ENCODE measurements at regions not wholly inside any gene's neighbourhood (a gene's known extent, or its start where the extent isn't known, plus 50 kb on each side); places are given as distances from the start of the nearest gene placed in this dataset.

DNA sequence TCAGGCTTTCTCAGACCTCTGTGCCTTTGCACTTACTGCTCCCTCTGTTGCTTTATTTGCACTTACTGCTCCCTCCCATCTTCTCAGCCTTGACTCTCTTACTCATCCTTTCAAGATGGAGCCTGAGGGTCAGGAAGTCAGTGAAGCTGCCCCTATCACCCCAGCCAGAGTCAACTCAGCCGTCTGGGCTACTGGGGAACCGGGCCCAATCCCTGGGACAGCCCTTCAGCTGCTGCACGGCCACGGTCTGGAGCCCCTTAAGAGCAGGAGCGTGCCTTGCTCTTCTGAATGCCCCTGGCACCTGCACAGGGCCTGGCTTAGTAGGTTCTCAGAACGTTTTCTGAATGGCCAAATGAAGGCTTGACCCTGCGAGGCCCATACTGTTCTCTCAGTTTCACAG, 244.4 kb downstream of the FOXD2 start:
- peaks cover 23% of the 10 kb centered on the region for H3K4me1 Mint-ChIP-seq
- CTCF ChIA-PET = no interaction called here
- POLR2A ChIA-PET = no interaction called here
- no peak for DNase-seq (ENCODE audit: low spot score)
- TF ChIP-seq ZNF219 (CRISPR knock-in tag; IDR thresholded peaks at IDR 0.05; ENCODE audit: borderline replicate concordance) (no peak), NFATC4 (CRISPR knock-in tag; IDR thresholded peaks at IDR 0.05) (no peak), ZNF396 (CRISPR knock-in tag; IDR thresholded peaks at IDR 0.05; ENCODE audit: borderline replicate concordance) (no peak), ESRRA (CRISPR knock-in tag; IDR thresholded peaks at IDR 0.05; ENCODE audit: borderline replicate concordance) (no peak), NFYB (CRISPR knock-in tag; conservative IDR thresholded peaks at IDR 0.05; ENCODE audit: low read depth) (no peak), IRF2 (CRISPR knock-in tag; IDR thresholded peaks at IDR 0.05; ENCODE audit: borderline replicate concordance, low read depth) (no peak), NR1H2 (CRISPR knock-in tag; IDR thresholded peaks at IDR 0.05) (no peak), ZNF423 (CRISPR knock-in tag; IDR thresholded peaks at IDR 0.05) (no peak)
- TF ChIP-seq, protein P1, sequence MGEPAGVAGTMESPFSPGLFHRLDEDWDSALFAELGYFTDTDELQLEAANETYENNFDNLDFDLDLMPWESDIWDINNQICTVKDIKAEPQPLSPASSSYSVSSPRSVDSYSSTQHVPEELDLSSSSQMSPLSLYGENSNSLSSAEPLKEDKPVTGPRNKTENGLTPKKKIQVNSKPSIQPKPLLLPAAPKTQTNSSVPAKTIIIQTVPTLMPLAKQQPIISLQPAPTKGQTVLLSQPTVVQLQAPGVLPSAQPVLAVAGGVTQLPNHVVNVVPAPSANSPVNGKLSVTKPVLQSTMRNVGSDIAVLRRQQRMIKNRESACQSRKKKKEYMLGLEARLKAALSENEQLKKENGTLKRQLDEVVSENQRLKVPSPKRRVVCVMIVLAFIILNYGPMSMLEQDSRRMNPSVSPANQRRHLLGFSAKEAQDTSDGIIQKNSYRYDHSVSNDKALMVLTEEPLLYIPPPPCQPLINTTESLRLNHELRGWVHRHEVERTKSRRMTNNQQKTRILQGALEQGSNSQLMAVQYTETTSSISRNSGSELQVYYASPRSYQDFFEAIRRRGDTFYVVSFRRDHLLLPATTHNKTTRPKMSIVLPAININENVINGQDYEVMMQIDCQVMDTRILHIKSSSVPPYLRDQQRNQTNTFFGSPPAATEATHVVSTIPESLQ (CRISPR knock-in tag; IDR thresholded peaks at IDR 0.05) = no peak
- TF ChIP-seq, protein P2, sequence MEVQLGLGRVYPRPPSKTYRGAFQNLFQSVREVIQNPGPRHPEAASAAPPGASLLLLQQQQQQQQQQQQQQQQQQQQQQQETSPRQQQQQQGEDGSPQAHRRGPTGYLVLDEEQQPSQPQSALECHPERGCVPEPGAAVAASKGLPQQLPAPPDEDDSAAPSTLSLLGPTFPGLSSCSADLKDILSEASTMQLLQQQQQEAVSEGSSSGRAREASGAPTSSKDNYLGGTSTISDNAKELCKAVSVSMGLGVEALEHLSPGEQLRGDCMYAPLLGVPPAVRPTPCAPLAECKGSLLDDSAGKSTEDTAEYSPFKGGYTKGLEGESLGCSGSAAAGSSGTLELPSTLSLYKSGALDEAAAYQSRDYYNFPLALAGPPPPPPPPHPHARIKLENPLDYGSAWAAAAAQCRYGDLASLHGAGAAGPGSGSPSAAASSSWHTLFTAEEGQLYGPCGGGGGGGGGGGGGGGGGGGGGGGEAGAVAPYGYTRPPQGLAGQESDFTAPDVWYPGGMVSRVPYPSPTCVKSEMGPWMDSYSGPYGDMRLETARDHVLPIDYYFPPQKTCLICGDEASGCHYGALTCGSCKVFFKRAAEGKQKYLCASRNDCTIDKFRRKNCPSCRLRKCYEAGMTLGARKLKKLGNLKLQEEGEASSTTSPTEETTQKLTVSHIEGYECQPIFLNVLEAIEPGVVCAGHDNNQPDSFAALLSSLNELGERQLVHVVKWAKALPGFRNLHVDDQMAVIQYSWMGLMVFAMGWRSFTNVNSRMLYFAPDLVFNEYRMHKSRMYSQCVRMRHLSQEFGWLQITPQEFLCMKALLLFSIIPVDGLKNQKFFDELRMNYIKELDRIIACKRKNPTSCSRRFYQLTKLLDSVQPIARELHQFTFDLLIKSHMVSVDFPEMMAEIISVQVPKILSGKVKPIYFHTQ (CRISPR knock-in tag; IDR thresholded peaks at IDR 0.05) = no peak
- TF ChIP-seq, protein P3, sequence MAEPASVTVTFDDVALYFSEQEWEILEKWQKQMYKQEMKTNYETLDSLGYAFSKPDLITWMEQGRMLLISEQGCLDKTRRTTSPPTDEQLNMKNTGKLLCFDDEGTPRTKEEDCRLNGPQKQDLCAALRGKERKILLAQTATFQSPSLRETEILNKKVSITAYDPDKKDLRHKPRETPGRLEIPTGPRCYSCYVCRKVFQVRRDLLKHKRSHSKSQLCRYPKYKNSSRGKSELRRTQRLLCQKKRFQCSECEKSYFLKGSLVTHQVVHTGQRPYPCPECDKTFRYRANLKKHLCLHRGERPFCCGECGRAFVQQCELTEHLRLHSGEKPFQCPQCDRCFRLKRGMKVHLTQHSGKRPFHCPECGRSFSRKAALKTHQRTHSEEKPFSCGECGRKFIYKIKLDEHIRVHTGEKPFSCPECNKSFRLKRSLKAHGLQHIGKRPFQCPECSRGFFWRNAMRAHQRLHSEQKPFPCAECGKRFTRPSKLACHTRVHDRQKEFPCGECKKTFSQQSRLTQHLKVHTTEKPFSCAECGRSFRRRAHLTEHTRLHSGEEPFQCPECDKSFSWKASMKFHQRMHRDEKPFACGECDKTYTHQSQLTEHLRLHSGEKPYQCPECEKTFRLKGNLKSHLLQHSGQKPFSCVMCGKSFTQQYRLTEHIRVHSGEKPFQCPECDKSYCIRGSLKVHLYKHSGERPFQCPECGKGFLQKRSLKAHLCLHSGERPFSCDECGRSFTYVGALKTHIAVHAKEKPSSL (CRISPR knock-in tag; conservative IDR thresholded peaks at IDR 0.05) = no peak
- H3K27me3 Mint-ChIP-seq (ENCODE audit: low read depth) = no peaks in the 10 kb centered on the region; the same call in 1 of the 2 replicates
- no peaks in the 10 kb centered on the region for H3K9me3 Mint-ChIP-seq
- no peak for ATAC-seq
- H3K36me3 Mint-ChIP-seq = no peaks in the 10 kb centered on the region
- H3K4me3 Mint-ChIP-seq = no peak overlapping the region
- H3K27ac Mint-ChIP-seq = no peak overlapping the region

DNA sequence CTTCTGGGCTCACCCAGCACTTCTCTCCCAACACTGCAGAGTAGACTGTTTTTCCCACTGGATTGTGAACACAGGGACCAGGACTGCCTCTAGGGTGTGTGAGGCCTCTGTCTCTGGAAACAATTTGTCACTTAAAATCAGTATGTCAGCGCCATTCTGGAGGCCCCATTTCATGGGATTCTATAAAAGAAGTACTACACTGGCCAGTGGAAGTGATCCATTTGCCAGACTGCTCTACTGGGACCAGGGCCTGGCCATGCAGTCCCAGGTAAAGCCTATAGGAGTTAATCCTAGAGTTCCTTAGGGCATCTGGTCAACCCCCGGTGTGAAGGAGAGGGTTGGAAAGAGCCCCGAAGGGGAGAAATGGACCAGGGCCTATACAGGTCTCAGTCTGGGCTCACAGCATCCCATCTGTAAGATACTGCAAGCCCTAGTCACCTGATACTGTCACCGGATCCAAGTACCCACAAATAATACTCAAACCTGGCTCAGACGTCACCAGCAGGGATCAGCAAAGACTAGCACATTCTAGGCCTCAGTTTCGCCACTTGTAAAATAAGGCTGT, 245.0 kb downstream of the FOXD2 start:
- no peak for ATAC-seq
- no peak overlapping the region for H3K27ac Mint-ChIP-seq
- no peak for DNase-seq (ENCODE audit: low spot score)
- no peaks in the 10 kb centered on the region for H3K36me3 Mint-ChIP-seq
- no peaks in the 10 kb centered on the region; the same call in 1 of the 2 replicates for H3K27me3 Mint-ChIP-seq (ENCODE audit: low read depth)
- ChIA-PET POLR2A (no interaction called here), CTCF (interaction anchor here (1.3 kb wide), 1 partner anchor 27 kb away, joined by 3 read pairs; no protein-coding TSS in a partner anchor)
- H3K4me1 Mint-ChIP-seq = peaks cover 27% of the 10 kb centered on the region
- TF ChIP-seq, protein P4, sequence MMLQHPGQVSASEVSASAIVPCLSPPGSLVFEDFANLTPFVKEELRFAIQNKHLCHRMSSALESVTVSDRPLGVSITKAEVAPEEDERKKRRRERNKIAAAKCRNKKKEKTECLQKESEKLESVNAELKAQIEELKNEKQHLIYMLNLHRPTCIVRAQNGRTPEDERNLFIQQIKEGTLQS (CRISPR knock-in tag; conservative IDR thresholded peaks at IDR 0.05) = no peak
- TF ChIP-seq, protein P5, sequence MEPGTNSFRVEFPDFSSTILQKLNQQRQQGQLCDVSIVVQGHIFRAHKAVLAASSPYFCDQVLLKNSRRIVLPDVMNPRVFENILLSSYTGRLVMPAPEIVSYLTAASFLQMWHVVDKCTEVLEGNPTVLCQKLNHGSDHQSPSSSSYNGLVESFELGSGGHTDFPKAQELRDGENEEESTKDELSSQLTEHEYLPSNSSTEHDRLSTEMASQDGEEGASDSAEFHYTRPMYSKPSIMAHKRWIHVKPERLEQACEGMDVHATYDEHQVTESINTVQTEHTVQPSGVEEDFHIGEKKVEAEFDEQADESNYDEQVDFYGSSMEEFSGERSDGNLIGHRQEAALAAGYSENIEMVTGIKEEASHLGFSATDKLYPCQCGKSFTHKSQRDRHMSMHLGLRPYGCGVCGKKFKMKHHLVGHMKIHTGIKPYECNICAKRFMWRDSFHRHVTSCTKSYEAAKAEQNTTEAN (CRISPR knock-in tag; IDR thresholded peaks at IDR 0.05) = no peak
- TF ChIP-seq, protein P6, sequence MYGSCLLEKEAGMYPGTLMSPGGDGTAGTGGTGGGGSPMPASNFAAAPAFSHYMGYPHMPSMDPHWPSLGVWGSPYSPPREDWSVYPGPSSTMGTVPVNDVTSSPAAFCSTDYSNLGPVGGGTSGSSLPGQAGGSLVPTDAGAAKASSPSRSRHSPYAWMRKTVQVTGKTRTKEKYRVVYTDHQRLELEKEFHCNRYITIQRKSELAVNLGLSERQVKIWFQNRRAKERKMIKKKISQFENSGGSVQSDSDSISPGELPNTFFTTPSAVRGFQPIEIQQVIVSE (CRISPR knock-in tag; IDR thresholded peaks at IDR 0.05; ENCODE audit: borderline replicate concordance) = no peak
- TF ChIP-seq, protein P2 (CRISPR knock-in tag; IDR thresholded peaks at IDR 0.05) = no peak
- TF ChIP-seq, protein P7, sequence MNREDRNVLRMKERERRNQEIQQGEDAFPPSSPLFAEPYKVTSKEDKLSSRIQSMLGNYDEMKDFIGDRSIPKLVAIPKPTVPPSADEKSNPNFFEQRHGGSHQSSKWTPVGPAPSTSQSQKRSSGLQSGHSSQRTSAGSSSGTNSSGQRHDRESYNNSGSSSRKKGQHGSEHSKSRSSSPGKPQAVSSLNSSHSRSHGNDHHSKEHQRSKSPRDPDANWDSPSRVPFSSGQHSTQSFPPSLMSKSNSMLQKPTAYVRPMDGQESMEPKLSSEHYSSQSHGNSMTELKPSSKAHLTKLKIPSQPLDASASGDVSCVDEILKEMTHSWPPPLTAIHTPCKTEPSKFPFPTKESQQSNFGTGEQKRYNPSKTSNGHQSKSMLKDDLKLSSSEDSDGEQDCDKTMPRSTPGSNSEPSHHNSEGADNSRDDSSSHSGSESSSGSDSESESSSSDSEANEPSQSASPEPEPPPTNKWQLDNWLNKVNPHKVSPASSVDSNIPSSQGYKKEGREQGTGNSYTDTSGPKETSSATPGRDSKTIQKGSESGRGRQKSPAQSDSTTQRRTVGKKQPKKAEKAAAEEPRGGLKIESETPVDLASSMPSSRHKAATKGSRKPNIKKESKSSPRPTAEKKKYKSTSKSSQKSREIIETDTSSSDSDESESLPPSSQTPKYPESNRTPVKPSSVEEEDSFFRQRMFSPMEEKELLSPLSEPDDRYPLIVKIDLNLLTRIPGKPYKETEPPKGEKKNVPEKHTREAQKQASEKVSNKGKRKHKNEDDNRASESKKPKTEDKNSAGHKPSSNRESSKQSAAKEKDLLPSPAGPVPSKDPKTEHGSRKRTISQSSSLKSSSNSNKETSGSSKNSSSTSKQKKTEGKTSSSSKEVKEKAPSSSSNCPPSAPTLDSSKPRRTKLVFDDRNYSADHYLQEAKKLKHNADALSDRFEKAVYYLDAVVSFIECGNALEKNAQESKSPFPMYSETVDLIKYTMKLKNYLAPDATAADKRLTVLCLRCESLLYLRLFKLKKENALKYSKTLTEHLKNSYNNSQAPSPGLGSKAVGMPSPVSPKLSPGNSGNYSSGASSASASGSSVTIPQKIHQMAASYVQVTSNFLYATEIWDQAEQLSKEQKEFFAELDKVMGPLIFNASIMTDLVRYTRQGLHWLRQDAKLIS (CRISPR knock-in tag; IDR thresholded peaks at IDR 0.05; ENCODE audit: borderline replicate concordance) = no peak
- no peak for TF ChIP-seq NFATC4 (CRISPR knock-in tag; IDR thresholded peaks at IDR 0.05)
- TF ChIP-seq, protein P8, sequence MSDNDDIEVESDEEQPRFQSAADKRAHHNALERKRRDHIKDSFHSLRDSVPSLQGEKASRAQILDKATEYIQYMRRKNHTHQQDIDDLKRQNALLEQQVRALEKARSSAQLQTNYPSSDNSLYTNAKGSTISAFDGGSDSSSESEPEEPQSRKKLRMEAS (CRISPR knock-in tag; IDR thresholded peaks at IDR 0.05) = no peak
- no peak overlapping the region for H3K4me3 Mint-ChIP-seq
- H3K9me3 Mint-ChIP-seq = no peaks in the 10 kb centered on the region

All from WTC11 (cell line).